Lower leg skin (tissue), 3 donors: ENCODE measurements at regions not wholly inside any gene's neighbourhood (a gene's known extent, or its start where the extent isn't known, plus 50 kb on each side); places are given as distances from the start of the nearest gene placed in this dataset.

Experiments
- CTCF ChIP-seq, 3 donors: fragments of 450-650 bp; IDR thresholded peaks; one replicate each; pipeline ENCODE4 v1.5.1; 2016; ENCODE audit warnings: antibody characterized with exemption in 3 of 3, mild to moderate bottlenecking in 3 of 3, moderate library complexity in 2 of 3
- POLR2A ChIP-seq, 2 donors: fragments of 450-650 bp; IDR thresholded peaks; one replicate each; pipeline ENCODE4 v1.6.1; 2016 to 2017; ENCODE audit warnings: antibody characterized with exemption in 2 of 2, mild to moderate bottlenecking in 1 of 2, moderate library complexity in 1 of 2

DNA sequence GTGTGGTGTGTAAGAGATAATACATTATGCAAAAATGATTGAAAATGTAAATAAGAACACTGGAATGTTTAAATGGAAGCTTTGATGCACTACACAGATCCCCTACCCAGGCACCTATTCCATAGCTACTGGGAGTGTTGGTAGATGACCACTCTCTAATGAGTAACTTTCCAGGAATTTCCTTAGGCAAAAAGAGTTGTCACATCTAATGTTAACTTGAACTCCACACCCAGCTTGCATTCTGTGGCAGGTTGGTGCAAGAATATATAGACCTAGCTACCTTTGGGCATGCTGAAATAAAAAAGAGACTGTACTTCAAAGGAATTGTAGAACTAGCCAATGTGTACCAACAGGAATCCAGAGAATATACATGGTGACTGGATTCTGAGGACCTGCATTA is 1254.2 kb upstream of the EYS start:
- TF ChIP-seq CTCF (IDR thresholded peaks at IDR 0.05) (no peak), POLR2A (IDR thresholded peaks at IDR 0.05) (no peak)
